ENCODE measurements at regions not wholly inside any gene's neighbourhood (a gene's known extent, or its start where the extent isn't known, plus 50 kb on each side); places are given as distances from the start of the nearest gene placed in this dataset.
A peak's percentile ranks its signal among the peaks of the same experiment; 100 is the strongest.

GRCh38 chr1:112317611-112318062 lies 78.4 kb upstream of the CTTNBP2NL start:
- TF ChIP-seq POLR2AphosphoS5 (IDR thresholded peaks at IDR 0.05) (no peak), CTCF (IDR thresholded peaks at IDR 0.05) (no peak), POLR2A (IDR thresholded peaks at IDR 0.05) (no peak)
- peaks cover 8% of the 10 kb centered on the region for H3K4me1 ChIP-seq (replicated peaks)
- H3K27ac ChIP-seq: peak overlapping the region; percentile 47 to 67
- no peak overlapping the region for H3K4me3 ChIP-seq
- no peaks in the 10 kb centered on the region for H3K9me3 ChIP-seq
- 18% methylated on average over 6 of the region's 6 CpGs for WGBS
- peak; percentile 19 for DNase-seq (ENCODE audit: low spot score)
- H3K36me3 ChIP-seq: no peaks in the 10 kb centered on the region
- H3K27me3 ChIP-seq (replicated peaks; ENCODE audit: insufficient read depth): no peaks in the 10 kb centered on the region
- intact Hi-C loops (cut with DNase I): no loop called here

GRCh38 chr1:112318263-112318662 lies 77.8 kb upstream of the CTTNBP2NL start:
- intact Hi-C loops (cut with DNase I): no loop called here
- no peak for DNase-seq (ENCODE audit: low spot score)
- H3K27me3 ChIP-seq (replicated peaks; ENCODE audit: insufficient read depth): no peaks in the 10 kb centered on the region
- H3K36me3 ChIP-seq: no peaks in the 10 kb centered on the region
- H3K4me3 ChIP-seq: no peak overlapping the region
- no peaks in the 10 kb centered on the region for H3K9me3 ChIP-seq
- 65% methylated on average over 2 of the region's 2 CpGs for WGBS
- H3K27ac ChIP-seq: peak overlapping the region; percentile 47 to 67
- TF ChIP-seq CTCF (IDR thresholded peaks at IDR 0.05): no peak
- no peak for TF ChIP-seq POLR2A (IDR thresholded peaks at IDR 0.05)
- no peak for TF ChIP-seq POLR2AphosphoS5 (IDR thresholded peaks at IDR 0.05)
- peaks cover 8% of the 10 kb centered on the region for H3K4me1 ChIP-seq (replicated peaks)

- Histone ChIP-seq H3K27ac (peak overlapping the region; percentile 17 to 47), H3K4me1 (replicated peaks) (peaks cover 8% of the 10 kb centered on the region)
Measured at GRCh38 chr1:112318698-112319370, 77.2 kb upstream of the CTTNBP2NL start.

GRCh38 chr1:112319371-112320040 lies 76.5 kb upstream of the CTTNBP2NL start:
- TF ChIP-seq CTCF (IDR thresholded peaks at IDR 0.05) (no peak), POLR2AphosphoS5 (IDR thresholded peaks at IDR 0.05) (no peak), POLR2A (IDR thresholded peaks at IDR 0.05) (no peak)
- peaks cover 8% of the 10 kb centered on the region for H3K4me1 ChIP-seq (replicated peaks)
- no peaks in the 10 kb centered on the region for H3K9me3 ChIP-seq
- intact Hi-C loops (cut with DNase I): no loop called here
- 50% methylated on average over 6 of the region's 6 CpGs for WGBS
- H3K36me3 ChIP-seq: no peaks in the 10 kb centered on the region
- no peak overlapping the region for H3K27ac ChIP-seq
- H3K27me3 ChIP-seq (replicated peaks; ENCODE audit: insufficient read depth): no peaks in the 10 kb centered on the region
- no peak overlapping the region for H3K4me3 ChIP-seq
- peak; percentile 30 for DNase-seq (ENCODE audit: low spot score)

More at GRCh38 chr1:112318698-112319370, 77.2 kb upstream of the CTTNBP2NL start:
- WGBS: 42% methylated on average over 3 of the region's 3 CpGs
- DNase-seq (ENCODE audit: low spot score): no peak
- Histone ChIP-seq H3K9me3 (no peaks in the 10 kb centered on the region), H3K36me3 (no peaks in the 10 kb centered on the region), H3K4me3 (no peak overlapping the region), H3K27me3 (replicated peaks; ENCODE audit: insufficient read depth) (no peaks in the 10 kb centered on the region)
- intact Hi-C loops (cut with DNase I): no loop called here
- TF ChIP-seq POLR2A (IDR thresholded peaks at IDR 0.05) (no peak), POLR2AphosphoS5 (IDR thresholded peaks at IDR 0.05) (no peak), CTCF (IDR thresholded peaks at IDR 0.05) (no peak)

Measured in prostate gland (tissue), 2 donors.